GM12892 (cell line): ENCODE measurements at regions not wholly inside any gene's neighbourhood (a gene's known extent, or its start where the extent isn't known, plus 50 kb on each side); places are given as distances from the start of the nearest gene placed in this dataset.

Source experiments
- POLR2A ChIP-seq: IDR thresholded peaks from 2 replicates; pipeline ENCODE4 v1.6.1; 2011; ENCODE audit warnings: low read depth, low read length, control low read depth
- TAF1 ChIP-seq: IDR thresholded peaks from 2 replicates; pipeline ENCODE4 v1.6.1; 2011; ENCODE audit warnings: low read depth, mild to moderate bottlenecking, control low read depth, low read length, borderline replicate concordance

GRCh38 chr7:24019841-24020240 lies 264.1 kb upstream of the NPY start:
- TF ChIP-seq POLR2A (no peak), TAF1 (no peak)
